ENCODE measurements at regions not wholly inside any gene's neighbourhood (a gene's known extent, or its start where the extent isn't known, plus 50 kb on each side); places are given as distances from the start of the nearest gene placed in this dataset.

- peak in 1 of 2 experiments; percentile 57; a peak in 2 of 4 replicates for TF ChIP-seq ZNF639 (CRISPR knock-in tag; conservative IDR thresholded peaks at IDR 0.05 in 1 of 2, IDR thresholded peaks at IDR 0.05 in 1 of 2)
- 0 out of 2 replicates have a peak, but pooled peaks have one; percentile 30 for TF ChIP-seq CXXC5 (CRISPR knock-in tag; IDR thresholded peaks at IDR 0.05)
- peak; percentile 25; the same call in 1 of the 2 replicates for TF ChIP-seq FOXM1 (IDR thresholded peaks at IDR 0.05; ENCODE audit: low read depth)
- TF ChIP-seq FOXM1 (CRISPR knock-in tag; IDR thresholded peaks at IDR 0.05; ENCODE audit: low read depth): no peak
- TF ChIP-seq AFF4 (CRISPR knock-in tag; IDR thresholded peaks at IDR 0.05): no peak
- TF ChIP-seq MAZ (CRISPR knock-in tag; conservative IDR thresholded peaks at IDR 0.05 in 1 of 2, IDR thresholded peaks at IDR 0.05 in 1 of 2): no peak
- TF ChIP-seq TEAD4 (IDR thresholded peaks at IDR 0.05; ENCODE audit: low read length): peak; percentile 27; the same call in 1 of the 2 replicates
- TF ChIP-seq TEAD4 (CRISPR knock-in tag; IDR thresholded peaks at IDR 0.05; ENCODE audit: borderline replicate concordance): no peak
- no peak for TF ChIP-seq CEBPG (CRISPR knock-in tag; IDR thresholded peaks at IDR 0.05)
- TF ChIP-seq CEBPG (tag; conservative IDR thresholded peaks at IDR 0.05 in 1 of 2, IDR thresholded peaks at IDR 0.05 in 1 of 2): peak in 1 of 2 experiments; percentile 16; a peak in 3 of 4 replicates
- TF ChIP-seq ATF7 (IDR thresholded peaks at IDR 0.05): peak; percentile 30
- TF ChIP-seq ZFX (CRISPR knock-in tag; IDR thresholded peaks at IDR 0.05): 0 out of 2 replicates have a peak, but pooled peaks have one; percentile 22
- 0 out of 2 replicates have a peak, but pooled peaks have one; percentile 5 for TF ChIP-seq ZNF324 (CRISPR knock-in tag; IDR thresholded peaks at IDR 0.05)
- TF ChIP-seq FOXA3 (CRISPR knock-in tag; conservative IDR thresholded peaks at IDR 0.05 in 1 of 2, IDR thresholded peaks at IDR 0.05 in 1 of 2): 0 out of 4 replicates have a peak, but pooled peaks of 1 of the 2 experiments have one; percentile 33
- TF ChIP-seq PYGO2 (tag; IDR thresholded peaks at IDR 0.05): 0 out of 2 replicates have a peak, but pooled peaks have one; percentile 2
- peak; percentile 81; the same call in 1 of the 2 replicates for TF ChIP-seq ZNF766 (CRISPR knock-in tag; conservative IDR thresholded peaks at IDR 0.05)
- TF ChIP-seq, protein P1, sequence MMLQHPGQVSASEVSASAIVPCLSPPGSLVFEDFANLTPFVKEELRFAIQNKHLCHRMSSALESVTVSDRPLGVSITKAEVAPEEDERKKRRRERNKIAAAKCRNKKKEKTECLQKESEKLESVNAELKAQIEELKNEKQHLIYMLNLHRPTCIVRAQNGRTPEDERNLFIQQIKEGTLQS (IDR thresholded peaks at IDR 0.05): peak; percentile 39; the same call in 1 of the 2 replicates
- TF ChIP-seq, protein P1 (CRISPR knock-in tag; conservative IDR thresholded peaks at IDR 0.05): no peak
- no peak for TF ChIP-seq XRCC5 (IDR thresholded peaks at IDR 0.05; ENCODE audit: low read depth, low read length)
Measured at GRCh38 chr10:3850999-3851937, 66.3 kb upstream of the KLF6 start (continued).

All from K562 (cell line).